IPS DF 4.7 (cell line): ENCODE measurements at regions not wholly inside any gene's neighbourhood (a gene's known extent, or its start where the extent isn't known, plus 50 kb on each side); places are given as distances from the start of the nearest gene placed in this dataset.

ENCODE experiments used
- DNase-seq: peaks from one replicate; pipeline ENCODE4 v3.0.0-alpha.2; 2013; ENCODE audit warnings: low spot score; ENCODE audit errors: extremely low read depth

DNA sequence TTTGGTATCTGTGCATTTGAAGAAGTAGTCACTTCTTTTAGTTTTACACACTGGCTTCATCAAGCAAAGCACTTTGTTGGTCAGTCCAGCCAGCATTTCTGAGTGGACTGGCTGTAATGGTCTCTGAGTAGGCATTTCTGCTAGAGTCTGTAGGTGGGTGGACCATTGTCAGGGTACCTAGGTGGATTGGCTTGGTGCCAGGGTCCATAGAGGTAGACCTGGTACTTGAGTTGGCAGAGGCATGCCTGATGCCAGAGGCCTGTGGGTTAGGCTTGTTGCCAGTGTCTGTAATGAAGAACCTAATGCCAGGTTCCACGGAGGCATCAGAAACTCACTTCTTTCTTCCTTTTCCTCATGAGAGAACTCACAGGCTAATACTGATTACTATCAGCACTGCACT lies 157.9 kb upstream of the C11orf87 start:
- DNase-seq, result no peak

DNA sequence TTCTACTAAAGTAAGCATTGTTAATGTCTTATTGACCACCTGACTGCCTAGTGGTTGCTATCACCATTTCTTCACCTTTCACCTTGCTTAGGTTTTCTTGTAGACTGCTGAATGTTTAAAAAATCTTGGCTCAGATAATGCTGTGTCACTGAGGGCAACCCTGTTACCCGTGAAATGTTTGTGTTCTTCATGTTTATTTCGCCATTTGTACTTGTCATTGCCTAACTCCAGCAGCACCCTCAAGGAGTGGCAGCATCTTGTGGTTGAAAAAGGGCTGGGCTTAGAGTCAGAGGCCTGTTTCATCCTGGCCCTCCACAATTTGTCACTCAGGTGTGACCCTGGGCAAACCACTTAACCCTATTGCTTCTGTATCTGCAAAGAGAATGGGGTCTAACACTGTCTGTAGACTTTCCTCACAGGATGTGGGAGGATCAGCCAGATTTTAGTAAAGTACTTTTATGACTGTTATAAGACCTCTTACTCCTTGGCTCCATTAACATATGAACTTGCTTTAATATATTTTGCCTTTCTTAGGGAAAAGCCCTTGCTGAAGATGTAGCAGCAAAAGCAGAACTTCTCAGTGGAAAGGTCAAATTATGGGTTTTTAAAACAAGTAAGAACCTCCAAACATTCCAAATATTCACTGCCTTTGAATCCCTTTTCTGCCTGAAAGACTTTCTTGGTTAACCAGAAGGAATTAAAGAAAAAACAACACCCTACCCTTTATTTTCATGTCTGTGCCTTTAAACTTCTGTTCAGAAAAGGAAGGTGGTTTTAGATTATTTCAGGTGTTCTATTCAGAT lies 154.5 kb upstream of the C11orf87 start:
- no peak for DNase-seq

DNA sequence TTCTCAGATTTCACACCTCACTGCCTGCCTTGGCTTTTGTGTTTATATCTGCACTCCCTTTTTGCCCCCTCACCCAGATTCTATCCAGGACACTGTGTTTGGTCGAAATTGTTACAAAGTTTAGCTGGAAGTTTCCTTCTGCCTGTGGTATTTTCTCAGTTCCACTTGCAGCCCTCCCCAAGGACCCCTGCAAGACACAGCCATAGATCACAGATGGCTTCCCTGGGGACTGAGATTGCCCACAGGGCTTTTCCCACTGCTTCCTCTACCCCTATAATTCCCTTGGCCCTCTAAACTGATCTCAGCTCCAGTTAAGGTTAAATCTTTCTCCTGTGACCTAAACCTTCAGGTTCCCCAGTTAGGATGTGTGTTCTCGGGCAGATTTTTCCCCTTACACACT lies 146.1 kb upstream of the C11orf87 start:
- DNase-seq, result no peak

DNA sequence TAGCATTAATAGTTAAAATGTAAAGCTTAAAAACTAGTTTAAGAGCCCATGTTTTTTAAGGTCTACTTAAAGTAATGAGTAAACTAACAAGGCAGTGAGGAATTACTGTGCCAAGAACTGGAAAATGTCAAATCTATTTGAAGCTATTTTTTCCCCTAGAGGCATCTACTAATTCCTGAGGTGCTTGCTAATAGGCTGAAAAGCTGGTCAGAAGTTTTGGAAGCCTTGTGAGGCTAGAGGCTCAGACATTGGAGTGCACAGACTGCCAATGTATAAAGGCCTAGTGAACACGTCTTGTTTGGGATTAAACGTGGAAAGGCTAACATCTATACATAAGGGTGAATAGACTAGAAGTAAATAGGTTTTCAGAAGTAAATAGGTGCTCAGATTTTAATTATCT lies 136.5 kb upstream of the C11orf87 start:
- DNase-seq, result no peak

DNA sequence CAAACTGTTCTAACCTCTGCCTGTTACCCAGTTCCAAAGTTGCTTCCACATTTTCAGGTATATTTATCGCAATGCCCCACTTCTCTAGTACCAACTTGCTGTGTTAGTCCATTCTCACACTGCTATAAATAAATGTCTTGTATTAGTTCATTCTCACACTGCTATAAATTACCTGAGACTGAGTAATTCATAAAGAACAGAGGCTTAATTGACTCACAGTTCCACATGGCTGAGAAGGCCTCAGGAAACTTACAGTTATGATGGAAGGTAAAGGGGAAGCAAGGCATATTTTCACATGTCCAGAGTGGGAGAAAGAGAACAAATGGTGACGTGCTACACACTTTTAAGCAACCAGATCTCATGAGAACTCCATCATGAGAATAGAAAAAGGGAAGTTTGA lies 130.4 kb upstream of the C11orf87 start:
- no peak for DNase-seq

DNA sequence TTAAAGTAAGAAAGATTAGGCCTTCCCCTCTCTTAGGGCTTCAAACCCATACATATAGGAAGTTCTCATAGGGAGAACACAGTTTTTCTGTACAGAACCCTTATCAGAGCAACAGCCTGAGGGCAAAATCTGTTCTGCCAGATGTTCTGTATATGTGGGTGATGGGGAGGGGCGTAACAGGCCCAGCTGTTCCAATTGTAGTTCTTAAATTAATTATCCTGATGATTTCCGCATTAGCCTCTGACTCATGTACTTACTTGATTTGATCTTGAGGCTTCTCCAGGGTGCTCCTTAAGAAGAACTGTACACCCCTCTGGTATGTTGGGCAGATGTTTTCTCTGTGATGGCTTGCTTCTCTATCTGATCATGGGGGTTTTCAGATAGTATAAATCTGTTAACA lies 123.1 kb upstream of the C11orf87 start:
- no peak for DNase-seq

DNA sequence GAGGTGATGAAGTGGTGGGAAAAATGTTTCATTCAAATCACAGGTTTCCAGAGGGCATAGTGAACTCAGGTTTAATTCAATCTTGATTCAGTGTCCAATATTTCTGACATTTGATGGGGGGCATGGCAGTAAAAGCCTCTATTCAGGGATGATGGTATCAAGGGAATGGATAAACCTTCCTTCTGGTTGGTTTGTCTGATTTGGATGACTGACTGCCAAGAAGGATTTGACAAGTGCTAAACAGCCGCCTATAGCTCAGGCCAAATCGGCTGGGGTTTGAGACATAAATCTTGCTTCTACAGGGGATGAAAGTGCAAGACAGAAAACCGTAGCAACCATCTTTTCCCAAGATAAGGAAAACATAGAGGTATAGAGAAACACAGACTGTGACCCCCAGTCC lies 121.8 kb upstream of the C11orf87 start:
- no peak for DNase-seq

DNA sequence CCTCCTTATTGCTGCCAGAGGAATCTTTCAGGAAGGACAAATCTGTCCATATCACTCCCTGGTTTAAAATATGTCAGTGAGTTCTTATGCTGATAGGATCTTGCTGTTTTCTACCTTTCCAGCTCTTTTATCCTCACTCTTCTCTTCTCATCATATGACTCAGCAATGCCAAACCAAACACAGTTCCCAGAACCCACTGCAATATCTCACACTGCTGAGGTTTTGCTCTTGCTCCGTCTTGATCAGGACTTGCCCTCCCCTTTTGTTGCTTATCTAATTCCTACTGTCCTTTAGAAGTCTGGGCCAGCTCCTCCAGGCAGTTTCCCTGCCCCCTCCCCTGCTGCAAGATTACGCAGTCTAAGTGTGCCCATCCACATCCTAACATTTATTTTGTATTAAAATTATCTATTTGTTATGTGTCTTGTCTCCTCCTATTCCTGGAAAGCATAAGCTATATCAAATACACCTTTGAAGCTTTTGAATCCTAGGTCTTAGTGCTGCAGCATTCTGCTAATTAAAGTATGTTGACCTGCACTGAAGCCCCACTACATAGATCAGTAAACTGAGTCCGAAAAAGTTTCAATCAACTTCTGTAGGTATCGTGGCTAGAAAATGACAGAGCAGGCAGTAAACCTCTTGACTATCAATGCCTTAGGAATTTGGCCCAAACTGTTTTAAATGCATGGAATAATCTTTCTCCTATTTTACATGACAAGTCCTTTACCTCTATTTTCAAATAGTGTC lies 119.2 kb upstream of the C11orf87 start:
- no peak for DNase-seq

DNA sequence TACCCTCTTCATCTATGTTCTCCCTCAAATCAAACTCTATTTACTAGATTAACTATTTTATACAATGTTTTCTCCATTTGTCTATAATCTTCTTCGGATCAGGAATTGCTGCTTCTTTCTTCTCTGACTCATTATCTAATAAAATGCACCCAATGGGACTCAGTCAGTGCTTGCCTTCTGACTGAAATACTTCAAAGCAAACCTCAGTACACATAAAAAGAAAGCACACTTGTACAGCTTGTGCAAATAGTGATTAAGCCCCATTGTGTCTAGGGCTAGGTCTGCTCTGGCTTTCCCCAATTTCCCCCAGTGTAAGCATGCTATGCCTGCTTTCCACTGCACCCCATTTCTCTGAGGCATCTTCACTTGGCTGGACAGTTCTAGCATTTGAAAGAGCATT lies 118.6 kb upstream of the C11orf87 start:
- no peak for DNase-seq

DNA sequence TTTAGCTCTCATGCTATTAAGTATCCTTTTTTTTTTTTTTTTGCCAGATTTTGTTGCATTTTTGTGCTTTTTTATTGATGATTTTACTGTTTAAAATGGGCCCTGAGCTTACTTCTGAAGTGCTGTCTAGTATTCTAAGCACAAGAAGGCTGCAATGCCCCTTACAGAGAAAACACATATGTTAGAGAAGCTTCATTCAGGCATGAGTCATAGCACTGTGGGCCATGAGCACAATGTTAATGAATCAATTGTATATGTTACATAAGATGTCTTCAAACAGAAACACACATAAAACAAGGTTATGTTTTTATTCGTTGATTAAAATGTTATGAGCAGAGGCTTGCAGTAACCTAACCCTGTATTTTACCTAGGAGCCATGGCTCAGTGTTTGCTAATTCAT lies 117.8 kb upstream of the C11orf87 start:
- no peak for DNase-seq

DNA sequence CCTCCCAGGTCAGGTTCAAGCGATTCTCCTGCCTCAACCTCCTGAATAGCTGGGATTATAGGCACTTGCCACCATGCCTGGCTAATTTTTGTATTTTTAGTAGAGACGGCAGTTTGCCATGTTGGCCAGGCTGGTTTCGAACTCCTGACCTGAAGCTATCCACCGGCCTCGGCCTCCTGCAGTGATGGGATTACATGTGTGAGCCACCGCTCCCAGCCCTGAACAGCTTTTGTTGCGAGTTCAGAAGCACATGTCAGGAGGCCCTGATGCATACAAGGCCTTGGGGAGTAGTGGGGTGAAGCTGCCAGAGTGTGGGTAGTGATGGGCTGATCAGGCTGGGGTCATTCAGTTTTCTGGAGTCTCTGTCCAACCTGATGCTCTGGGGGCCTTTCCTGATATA lies 117.0 kb upstream of the C11orf87 start:
- no peak for DNase-seq

DNA sequence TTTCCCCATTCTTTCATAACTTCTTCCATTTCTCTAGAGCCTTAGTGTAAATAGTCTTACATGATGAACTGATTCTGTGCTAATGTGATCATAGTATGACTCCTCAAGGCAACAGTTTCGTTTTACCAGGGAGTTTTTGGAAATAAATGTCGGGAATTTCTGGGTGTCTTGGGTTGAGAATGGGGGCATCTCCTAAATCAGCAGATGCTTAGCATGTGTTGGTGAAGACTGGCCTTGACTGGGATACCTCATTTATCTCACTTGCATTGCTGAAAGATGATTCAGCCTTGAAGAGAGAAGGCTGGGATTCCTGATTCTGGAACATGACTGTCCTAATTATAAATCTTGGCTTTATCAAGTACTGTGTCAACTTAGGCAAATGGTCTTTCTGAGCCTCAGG lies 115.7 kb upstream of the C11orf87 start:
- DNase-seq, result no peak

DNA sequence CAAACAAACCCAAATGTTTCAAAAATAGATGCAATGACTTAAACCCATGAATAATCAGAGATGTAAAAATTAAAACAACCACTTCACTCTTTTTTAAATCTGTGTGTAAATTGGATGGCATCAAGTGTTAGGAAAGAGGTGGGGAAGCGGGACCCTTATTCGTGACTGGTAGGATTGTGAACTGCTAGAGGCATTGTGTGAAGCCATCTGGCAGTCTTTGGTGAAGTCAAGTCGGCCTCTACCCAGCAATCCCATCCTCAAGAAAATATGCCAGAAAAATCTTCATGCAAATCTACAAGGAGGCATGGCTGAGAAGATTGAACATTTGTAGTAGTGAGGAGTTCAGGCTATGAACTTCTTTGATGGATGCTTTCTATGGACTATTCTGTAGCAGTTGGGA lies 114.6 kb upstream of the C11orf87 start:
- no peak for DNase-seq

DNA sequence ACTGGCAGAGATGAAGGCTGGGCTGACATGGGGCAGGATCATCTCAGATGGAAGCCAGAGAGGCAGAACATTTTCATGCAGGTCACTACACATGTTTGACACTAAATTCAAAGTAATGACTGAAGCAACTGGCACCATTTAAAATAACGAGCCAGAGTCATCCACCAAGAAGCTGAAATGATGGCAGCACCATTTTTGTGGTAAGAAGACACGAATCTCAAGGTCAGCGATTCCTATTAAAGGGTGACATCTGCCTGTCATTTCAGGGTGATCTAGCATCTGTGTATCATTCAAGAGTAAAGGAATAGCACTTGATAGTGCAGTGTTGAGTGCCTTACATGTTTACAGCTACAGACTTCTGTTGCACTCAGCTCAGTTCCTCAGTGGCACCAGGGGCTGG lies 113.4 kb upstream of the C11orf87 start:
- no peak for DNase-seq

DNA sequence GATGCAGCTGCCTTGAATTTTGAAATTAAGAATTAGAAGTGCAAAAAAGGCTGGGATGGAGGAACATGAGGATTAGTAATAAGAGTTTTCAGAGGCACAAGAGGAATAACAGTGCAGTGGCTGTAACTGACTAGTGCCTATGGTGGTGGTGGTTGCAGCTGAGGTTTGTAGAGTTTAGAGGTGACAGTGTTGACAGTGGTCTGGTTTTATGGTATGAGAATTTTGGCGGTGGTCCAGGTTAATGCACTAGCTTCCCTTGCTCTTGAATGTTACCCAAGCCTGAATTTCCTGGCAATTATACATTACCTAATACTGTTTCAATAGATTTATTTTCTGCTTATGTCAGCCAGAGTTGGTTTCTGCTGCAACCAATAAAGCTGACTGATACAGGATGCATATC lies 112.8 kb upstream of the C11orf87 start:
- DNase-seq, result no peak

DNA sequence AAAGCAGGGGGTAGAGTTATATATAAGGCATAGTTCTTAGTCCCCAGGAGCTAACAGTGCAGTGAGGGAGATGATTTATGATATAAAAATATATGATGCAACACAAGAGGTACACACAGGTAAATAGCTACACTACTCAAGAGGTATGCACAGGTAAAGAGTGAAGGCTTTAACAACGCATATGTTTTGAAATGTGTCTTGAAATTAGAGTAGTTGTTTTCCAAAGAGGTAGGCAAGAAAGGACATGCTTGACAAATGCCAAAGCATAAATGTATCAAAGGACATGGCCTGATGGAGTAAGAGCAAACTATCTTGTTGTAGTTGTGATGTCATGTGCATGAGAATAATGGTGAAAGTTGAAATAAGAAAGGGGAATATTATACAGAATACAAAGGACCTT lies 104.3 kb upstream of the C11orf87 start:
- no peak for DNase-seq

DNA sequence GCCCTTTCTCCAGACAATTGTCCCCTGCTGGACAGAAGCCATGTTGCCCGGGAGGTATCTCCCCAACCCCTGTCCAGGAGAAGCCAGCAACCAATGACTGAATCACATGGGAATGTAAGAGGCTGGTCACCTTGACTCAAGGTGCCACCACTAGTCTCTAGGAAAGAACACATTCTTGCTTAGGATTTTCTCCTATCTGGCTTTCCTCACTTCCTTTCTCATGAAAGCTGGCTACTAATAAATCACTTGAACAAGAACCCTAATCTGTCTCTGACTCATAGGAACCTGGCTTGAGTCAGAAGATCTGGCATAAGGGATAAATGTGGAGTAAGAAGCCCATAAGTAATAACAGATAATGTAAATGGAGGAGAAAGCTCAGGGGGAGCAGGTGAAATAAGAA lies 101.4 kb upstream of the C11orf87 start:
- no peak for DNase-seq

DNA sequence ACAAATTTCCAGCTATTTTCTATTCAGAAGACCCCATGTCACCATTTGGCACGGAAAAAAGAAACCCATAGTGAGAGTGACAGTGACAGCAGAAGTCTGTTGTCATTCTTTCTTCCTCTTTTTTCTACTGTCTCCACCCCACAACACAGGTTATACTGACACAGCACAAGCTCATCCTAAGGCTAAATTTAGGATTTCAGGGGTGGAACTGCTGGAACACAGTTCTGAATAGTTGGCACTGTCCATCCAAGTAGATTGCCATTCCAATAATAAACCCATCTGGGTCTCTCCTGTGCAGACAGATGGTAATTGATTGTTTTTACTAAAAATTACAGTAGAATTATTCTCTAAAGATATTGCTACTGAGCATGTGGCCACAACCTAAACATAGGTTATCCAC lies 95.2 kb upstream of the C11orf87 start:
- DNase-seq, result no peak

DNA sequence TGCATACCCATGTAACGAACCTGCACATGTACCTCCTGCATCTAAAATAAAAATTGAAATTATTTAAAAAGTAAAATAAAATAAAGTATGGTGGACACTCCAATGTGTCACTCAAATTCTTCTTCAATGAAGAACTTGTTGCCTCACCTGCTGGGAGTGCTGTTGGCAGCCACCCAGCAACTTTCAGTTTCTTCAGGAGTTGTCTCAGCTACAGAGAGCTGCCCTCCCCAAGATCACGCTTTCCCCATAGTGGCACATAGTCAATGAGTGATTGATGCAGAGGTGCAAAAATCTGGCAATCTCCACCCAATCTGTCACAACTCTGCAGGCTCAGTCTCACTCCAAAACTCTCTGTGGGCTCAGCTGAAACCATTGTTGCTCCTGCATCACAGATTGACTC lies 92.3 kb upstream of the C11orf87 start:
- DNase-seq, result no peak

DNA sequence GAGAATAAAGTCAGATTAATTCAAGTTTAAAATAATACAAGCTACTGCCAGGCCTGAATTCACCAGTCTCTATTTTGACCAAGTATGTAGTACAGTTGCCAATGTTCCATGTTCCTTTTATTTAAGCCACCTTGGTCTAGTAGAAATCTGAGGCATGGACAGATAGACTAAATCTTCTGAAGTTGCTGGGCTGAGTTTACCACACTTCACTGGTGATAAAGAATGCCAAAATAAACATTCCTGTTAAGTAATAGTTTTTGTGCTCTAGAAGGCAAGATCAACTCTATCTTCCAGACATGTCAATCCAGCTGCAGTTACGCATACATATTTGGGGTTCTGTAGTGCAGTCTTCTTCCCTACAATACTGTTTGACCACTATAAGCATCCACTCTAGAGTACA lies 83.9 kb upstream of the C11orf87 start:
- DNase-seq, result no peak

DNA sequence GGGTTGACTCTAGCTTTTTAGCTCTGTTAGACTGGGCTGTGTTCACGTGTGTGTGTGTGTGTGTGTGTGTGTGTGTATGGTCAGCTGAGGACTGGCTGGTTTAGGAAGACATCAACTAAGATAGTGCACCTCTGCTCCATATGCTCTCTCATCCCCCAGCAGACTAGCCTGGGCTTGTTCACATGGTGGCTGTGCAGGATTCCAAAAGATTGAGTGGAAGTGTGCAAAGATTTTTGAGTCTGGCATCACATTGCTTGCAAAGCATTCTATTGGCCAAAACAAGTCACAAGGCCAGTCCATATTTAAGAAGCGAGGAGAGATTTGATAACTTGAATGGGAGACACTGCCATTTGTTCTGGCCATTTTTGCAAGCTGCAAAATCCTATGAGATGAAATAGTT lies 79.7 kb upstream of the C11orf87 start:
- no peak for DNase-seq

DNA sequence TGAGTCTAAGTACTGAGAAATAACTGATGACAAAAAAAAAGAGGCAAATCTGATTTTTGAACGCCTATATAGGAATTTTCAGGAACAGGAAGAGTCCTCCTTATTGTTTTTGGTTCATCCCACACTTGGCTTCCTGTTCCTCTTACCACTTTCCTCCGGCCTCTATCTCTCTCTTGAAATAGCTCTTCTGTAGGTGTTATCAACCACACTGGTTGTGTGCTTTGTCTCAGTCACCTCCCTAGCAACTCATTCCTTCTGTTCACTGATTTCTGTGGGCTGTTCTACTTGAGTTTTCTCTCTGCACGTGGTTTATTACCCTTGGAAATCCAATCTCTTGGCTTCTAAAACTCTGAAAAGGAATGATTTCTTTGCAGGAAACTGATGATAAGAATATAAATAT lies 78.7 kb upstream of the C11orf87 start:
- no peak for DNase-seq

DNA sequence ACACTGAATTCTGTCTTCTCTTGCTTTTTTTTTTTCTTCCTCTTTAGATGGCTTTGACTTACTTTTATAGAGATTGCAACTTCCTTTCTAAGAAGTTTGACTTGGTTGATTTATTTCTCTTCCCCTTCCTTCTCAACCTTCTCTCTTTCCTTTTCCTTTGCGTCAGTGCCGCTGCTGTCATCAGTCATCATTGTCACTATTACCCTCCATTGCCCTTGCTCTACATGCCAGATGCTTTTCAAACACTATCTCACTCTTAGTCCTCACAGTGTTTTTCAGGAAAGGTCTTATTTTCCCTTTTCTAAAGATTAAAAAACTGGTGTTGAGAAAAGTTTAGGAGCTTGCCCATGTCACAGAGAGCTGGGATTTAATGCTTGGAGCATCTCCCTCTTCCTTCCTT lies 74.7 kb upstream of the C11orf87 start:
- DNase-seq, result no peak
